ENCODE measurements at regions not wholly inside any gene's neighbourhood (a gene's known extent, or its start where the extent isn't known, plus 50 kb on each side); places are given as distances from the start of the nearest gene placed in this dataset.

DNA sequence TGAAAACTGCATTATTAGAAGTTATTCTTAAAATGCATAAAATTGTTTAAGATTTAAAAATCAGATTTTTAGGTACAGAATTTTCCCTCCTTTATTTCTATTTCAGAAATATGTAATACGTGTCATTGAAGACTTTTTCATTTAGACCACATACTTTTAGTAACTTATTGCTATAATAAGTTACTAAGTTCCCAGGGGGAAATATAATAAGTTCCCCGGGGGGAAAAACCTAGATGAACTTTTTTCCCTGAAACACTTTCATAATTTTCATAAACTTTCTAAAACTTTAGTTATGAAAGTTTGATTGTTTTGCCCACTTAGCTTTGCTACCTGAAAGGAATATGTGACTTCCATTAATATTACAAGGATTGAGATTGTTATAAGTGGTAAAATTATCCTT, 1341.5 kb upstream of the IGFBP7 start:
- TF ChIP-seq, protein P1, sequence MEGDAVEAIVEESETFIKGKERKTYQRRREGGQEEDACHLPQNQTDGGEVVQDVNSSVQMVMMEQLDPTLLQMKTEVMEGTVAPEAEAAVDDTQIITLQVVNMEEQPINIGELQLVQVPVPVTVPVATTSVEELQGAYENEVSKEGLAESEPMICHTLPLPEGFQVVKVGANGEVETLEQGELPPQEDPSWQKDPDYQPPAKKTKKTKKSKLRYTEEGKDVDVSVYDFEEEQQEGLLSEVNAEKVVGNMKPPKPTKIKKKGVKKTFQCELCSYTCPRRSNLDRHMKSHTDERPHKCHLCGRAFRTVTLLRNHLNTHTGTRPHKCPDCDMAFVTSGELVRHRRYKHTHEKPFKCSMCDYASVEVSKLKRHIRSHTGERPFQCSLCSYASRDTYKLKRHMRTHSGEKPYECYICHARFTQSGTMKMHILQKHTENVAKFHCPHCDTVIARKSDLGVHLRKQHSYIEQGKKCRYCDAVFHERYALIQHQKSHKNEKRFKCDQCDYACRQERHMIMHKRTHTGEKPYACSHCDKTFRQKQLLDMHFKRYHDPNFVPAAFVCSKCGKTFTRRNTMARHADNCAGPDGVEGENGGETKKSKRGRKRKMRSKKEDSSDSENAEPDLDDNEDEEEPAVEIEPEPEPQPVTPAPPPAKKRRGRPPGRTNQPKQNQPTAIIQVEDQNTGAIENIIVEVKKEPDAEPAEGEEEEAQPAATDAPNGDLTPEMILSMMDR (conservative IDR thresholded peaks at IDR 0.05 in 1 of 2, IDR thresholded peaks at IDR 0.05 in 1 of 2; ENCODE audit: extremely low read depth in 1 of 2, insufficient read depth in 1 of 2, low read depth in 1 of 2, low read length in 2 of 2) = no peak
- no peak for TF ChIP-seq EZH2 (IDR thresholded peaks at IDR 0.05; ENCODE audit: borderline replicate concordance, low read length)
